ENCODE measurements at regions not wholly inside any gene's neighbourhood (a gene's known extent, or its start where the extent isn't known, plus 50 kb on each side); places are given as distances from the start of the nearest gene placed in this dataset.
"Not testable (repeated sequence)": the region's sequence is repeated elsewhere in the genome, so short reads cannot be mapped to it uniquely, and the experiment has no call there.

DNA sequence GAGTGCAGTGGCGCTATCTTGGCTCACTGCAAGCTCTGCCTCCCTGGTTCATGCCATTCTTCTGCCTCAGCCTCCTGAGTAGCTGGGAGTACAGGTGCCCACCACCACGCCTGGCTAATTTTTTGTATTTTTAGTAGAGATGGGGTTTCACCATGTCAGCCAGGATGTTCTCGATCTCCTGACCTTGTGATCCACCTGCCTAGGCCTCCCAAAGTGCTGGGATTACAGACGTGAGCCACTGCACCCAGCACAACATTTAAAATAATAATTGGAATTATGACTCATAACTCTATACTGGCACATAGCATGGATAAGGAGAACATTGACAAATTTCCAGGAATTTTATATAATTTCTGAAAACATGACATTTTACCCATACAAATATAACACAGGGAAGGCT lies 54.2 kb downstream of the DBET start:
- DNase-seq (ENCODE audit: low read depth in 2 of 2), result not testable (repeated sequence)

DNA sequence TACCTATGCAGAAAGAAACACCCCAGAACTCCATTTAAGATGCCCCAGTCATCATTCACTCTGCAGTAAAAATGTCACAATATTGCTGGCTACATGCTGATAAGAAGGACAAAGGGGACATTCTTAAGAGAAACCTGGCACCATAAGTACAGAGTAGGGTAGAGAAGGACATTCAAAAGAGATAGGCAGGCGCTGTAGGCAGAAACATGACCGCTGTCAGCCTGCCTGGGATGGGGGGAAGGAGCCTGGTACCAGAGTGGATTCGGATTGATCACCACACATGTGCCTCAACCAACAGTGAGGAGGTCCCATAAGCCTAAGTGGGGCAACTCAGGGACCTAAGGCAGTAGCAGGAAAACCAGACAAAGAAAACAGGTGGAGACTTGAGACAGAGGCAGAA lies 54.1 kb upstream of the DUX4 start:
- DNase-seq (ENCODE audit: low read depth in 2 of 2), result not testable (repeated sequence)

DNA sequence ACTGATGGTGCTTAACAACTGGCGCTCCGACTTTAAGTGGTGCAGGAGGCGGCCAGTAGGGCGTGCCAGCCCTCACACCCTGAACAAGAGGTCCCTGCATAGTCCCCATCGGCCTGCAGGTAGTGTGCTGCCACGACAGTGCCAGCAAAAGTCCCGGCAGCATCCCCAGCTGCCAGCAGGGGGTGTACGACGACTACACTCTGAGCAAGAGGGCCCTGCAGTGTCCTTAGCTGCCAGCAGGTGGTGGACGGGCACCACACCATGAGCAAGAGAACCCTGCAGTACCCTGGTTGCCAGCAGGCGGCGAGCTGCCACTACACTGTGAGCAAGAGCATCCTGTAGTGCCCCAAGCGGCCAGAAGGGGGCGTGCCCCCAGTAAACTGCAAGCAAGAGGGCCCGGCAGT lies 53.5 kb upstream of the DUX4 start:
- DNase-seq (ENCODE audit: low read depth in 2 of 2), result peak in 1 of 2 donors; percentile 21

- DNase-seq (ENCODE audit: low read depth in 2 of 2), result peak in 1 of 2 donors; percentile 15
Measured at GRCh38 chr4:190120537-190121001, 53.0 kb upstream of the DUX4 start.

DNA sequence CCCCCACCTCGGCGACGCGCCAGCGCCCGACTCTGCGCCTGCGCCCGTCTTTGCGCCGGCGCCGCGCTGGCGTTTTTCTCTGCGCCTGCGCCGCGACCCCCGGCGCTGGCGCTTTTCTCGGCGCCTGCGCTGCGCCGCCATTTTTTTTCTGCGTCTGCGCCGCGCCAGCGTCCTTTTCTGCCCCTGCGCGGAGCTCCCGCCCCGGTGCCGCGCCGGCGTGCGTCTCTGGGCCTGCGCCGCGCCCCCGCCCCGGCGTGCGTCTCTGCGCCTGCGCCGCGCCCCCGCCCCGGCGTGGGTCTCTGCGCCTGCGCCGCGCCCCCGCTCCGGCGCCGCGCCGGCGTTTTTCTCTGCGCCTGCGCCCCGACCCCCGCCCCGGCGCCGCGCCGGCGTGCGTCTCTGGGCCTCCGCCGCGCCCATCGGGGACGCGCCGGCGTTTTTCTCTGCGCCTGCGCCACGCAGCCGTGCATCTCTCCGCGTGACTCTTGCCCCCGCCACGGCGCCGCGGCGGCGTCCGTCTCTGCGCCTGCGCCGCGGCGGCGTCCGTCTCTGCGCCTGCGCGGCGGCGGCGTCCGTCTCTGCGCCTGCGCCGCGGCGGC lies 52.4 kb upstream of the DUX4 start:
- not testable (repeated sequence) for DNase-seq (ENCODE audit: low read depth in 2 of 2)

GRCh38 chr4:190121759-190122158 lies 51.8 kb upstream of the DUX4 start:
- no peak for DNase-seq (ENCODE audit: low read depth in 2 of 2)

DNA sequence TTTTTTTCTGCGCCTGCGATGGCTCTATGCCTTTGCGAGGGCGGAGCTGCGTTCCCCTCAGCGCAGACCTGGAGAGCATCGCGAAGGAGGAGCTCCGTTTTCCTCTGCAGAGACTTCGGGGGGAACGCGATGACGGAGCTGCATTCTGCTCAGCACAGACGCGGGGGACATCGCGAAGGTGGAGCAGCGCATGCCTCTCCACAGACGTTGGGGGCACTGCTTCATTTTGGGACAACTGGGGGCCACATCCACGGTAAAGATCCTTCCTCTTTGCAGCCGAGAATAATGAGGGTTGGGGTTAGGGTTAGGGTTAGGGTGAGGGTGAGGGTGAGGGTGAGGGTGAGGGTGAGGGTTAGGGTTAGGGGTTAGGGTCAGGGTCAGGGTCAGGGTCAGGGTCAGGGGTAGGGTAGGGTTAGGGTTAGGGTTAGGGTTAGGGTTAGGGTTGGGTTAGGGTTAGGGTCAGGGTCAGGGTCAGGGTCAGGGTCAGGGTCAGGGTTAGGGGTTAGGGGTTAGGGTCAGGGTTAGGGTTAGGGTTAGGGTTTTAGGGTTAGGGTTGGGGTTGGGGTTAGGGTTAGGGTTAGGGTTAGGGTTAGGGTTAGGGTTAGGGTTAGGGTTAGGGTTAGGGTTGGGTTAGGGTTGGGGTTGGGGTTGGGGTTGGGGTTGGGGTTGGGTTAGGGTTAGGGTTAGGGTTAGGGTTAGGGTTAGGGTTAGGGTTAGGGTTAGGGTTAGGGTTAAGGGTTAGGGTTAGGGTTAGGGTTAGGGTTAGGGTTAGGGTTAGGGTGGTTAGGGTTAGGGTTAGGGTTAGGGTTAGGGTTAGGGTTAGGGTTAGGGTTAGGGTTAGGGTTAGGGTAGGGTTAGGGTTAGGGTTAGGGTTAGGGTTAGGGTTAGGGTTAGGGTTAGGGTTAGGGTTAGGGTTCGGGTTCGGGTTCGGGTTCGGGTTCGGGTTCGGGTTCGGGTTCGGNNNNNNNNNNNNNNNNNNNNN lies 51.1 kb upstream of the DUX4 start:
- not testable (repeated sequence) for DNase-seq (ENCODE audit: low read depth in 2 of 2)
